ENCODE measurements at regions not wholly inside any gene's neighbourhood (a gene's known extent, or its start where the extent isn't known, plus 50 kb on each side); places are given as distances from the start of the nearest gene placed in this dataset.

DNA sequence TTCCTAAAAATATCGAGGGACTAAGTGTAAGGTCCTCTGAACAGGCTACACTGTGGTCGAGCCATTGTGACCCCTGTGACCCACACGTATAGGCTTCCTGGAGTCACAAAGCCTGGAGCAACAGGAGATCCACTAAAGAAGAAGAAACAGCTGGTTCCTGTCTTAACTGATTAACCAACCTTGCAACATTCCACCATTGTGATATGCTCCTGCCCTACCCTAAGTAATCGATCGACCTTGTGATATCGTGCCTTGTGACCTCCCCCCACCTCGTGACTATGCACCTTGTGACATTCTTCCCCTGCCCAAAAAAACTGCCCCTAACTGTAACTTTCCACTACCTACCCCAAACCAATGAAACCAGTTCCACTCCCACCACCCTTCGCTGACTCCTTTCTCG lies 304.6 kb upstream of the FAM78B start:
- no peaks in the 10 kb centered on the region for H3K4me1 ChIP-seq
- TF ChIP-seq, protein P1, sequence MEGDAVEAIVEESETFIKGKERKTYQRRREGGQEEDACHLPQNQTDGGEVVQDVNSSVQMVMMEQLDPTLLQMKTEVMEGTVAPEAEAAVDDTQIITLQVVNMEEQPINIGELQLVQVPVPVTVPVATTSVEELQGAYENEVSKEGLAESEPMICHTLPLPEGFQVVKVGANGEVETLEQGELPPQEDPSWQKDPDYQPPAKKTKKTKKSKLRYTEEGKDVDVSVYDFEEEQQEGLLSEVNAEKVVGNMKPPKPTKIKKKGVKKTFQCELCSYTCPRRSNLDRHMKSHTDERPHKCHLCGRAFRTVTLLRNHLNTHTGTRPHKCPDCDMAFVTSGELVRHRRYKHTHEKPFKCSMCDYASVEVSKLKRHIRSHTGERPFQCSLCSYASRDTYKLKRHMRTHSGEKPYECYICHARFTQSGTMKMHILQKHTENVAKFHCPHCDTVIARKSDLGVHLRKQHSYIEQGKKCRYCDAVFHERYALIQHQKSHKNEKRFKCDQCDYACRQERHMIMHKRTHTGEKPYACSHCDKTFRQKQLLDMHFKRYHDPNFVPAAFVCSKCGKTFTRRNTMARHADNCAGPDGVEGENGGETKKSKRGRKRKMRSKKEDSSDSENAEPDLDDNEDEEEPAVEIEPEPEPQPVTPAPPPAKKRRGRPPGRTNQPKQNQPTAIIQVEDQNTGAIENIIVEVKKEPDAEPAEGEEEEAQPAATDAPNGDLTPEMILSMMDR (IDR thresholded peaks at IDR 0.05): no peak
- no peak for TF ChIP-seq POLR2A (IDR thresholded peaks at IDR 0.05)
- no peak overlapping the region for H3K4me3 ChIP-seq
- H3K27me3 ChIP-seq: no peaks in the 10 kb centered on the region
- no peak overlapping the region for H3K27ac ChIP-seq
- DNase-seq: no peak
- H3K36me3 ChIP-seq: no peaks in the 10 kb centered on the region
- no peaks in the 10 kb centered on the region for H3K9me3 ChIP-seq

DNA sequence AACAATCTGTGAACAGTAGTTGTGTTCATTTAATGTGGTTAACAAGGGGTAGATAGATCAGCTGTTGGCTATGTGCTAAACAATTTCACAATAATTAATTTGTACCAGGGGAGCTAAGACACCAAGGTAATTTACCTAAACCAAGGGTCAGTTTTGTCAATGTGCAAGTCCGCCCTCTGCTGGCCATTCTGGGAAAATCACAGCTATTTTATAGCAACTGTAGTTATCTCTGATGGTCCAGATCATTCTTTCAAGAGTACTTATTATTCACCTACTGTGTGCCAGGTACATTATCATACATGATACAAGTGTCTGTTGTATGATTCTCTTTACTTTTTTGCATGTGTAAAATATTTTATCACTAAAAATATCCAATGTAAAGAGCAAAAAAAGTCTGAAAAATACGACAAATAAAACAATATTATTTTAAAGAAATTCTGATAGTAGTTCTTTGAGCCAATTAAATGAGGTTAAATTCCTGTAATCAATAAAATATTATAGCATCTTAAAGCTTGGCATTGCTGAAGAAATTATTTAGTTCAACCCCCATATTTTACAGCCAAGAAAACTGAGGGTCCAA lies 312.3 kb upstream of the FAM78B start:
- TF ChIP-seq, protein P1 (IDR thresholded peaks at IDR 0.05): peak; percentile 58 to 77 (median 71)
- no peak for TF ChIP-seq POLR2A (IDR thresholded peaks at IDR 0.05)
- Histone ChIP-seq H3K27me3 (no peaks in the 10 kb centered on the region), H3K4me3 (no peak overlapping the region), H3K27ac (no peak overlapping the region), H3K9me3 (no peaks in the 10 kb centered on the region), H3K36me3 (no peaks in the 10 kb centered on the region), H3K4me1 (no peaks in the 10 kb centered on the region)
- DNase-seq: peak in 2 of 3 donors; percentile 62 to 83

DNA sequence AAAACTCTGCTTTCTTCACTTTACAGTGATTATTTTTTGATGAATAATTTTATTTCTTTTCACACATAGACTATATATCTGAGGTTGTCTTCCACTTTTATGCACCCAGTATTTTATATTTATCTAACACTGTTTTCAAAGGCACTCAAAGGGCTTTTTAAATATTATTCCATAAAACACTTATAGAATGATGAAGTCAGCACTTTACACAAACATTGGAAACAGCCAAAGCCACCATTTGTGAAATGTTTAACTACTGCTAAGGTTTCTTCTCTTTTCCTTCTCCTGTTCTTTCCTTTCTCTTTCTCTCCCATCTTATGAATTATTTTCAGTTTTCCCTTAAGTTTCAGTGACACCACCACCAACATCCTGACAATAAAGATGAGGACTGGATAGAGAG lies 317.7 kb upstream of the FAM78B start:
- Histone ChIP-seq H3K4me1 (peaks cover 0 to 5% (median 0%) of the 10 kb centered on the region in 4 donors), H3K36me3 (no peaks in the 10 kb centered on the region), H3K4me3 (no peak overlapping the region), H3K27ac (no peak overlapping the region), H3K27me3 (no peaks in the 10 kb centered on the region), H3K9me3 (no peaks in the 10 kb centered on the region)
- DNase-seq: no peak
- TF ChIP-seq, protein P1 (IDR thresholded peaks at IDR 0.05): no peak
- no peak for TF ChIP-seq POLR2A (IDR thresholded peaks at IDR 0.05)

- Histone ChIP-seq H3K27me3 (no peaks in the 10 kb centered on the region), H3K27ac (no peak overlapping the region), H3K4me1 (peaks cover 0 to 7% (median 0%) of the 10 kb centered on the region in 4 donors), H3K9me3 (no peaks in the 10 kb centered on the region), H3K36me3 (no peaks in the 10 kb centered on the region), H3K4me3 (no peak overlapping the region)
- no peak for TF ChIP-seq POLR2A (IDR thresholded peaks at IDR 0.05)
- TF ChIP-seq, protein P1 (IDR thresholded peaks at IDR 0.05): no peak
- DNase-seq: no peak
These were observed 318.1 kb upstream of the FAM78B start for GRCh38 chr1:166484871-166485270.

- H3K9me3 ChIP-seq: no peaks in the 10 kb centered on the region
- H3K4me1 ChIP-seq: peaks cover 0 to 7% (median 0%) of the 10 kb centered on the region in 4 donors
- no peaks in the 10 kb centered on the region for H3K36me3 ChIP-seq
- DNase-seq: no peak
- no peak overlapping the region for H3K4me3 ChIP-seq
- no peaks in the 10 kb centered on the region for H3K27me3 ChIP-seq
- no peak overlapping the region for H3K27ac ChIP-seq
- TF ChIP-seq, protein P1 (IDR thresholded peaks at IDR 0.05): no peak
- no peak for TF ChIP-seq POLR2A (IDR thresholded peaks at IDR 0.05)
These were observed 318.8 kb upstream of the FAM78B start for GRCh38 chr1:166485620-166486019.

DNA sequence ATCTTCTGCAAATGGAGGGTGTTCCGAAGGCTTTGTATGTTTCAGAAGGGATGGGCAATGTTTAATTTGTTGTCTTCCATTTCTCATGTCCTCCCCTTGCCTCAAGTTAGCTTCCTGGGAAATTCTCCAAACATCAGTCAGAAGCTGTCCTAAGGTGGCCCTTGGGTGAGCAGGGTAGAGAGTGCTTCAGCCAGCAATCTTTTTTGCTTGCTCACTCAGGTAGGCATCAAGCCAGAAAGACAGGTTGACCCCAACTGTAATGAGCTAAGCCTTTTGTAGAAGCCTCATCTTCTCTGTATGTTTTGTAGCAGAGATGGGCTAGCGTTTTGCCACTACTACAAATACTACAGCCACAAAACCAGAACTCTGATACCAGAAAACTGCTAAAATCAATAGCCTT lies 321.5 kb upstream of the FAM78B start:
- Histone ChIP-seq H3K4me3 (no peak overlapping the region), H3K9me3 (no peaks in the 10 kb centered on the region), H3K4me1 (peaks cover 0 to 7% (median 0%) of the 10 kb centered on the region in 4 donors), H3K27me3 (no peaks in the 10 kb centered on the region), H3K27ac (no peak overlapping the region), H3K36me3 (no peaks in the 10 kb centered on the region)
- DNase-seq: no peak
- TF ChIP-seq, protein P1 (IDR thresholded peaks at IDR 0.05): no peak
- TF ChIP-seq POLR2A (IDR thresholded peaks at IDR 0.05): no peak

Measured in Peyer's patch (tissue), 4 donors.